ENCODE measurements at regions not wholly inside any gene's neighbourhood (a gene's known extent, or its start where the extent isn't known, plus 50 kb on each side); places are given as distances from the start of the nearest gene placed in this dataset.

GRCh38 chr1:93804412-93804811, 74.6 kb downstream of the DNTTIP2 start:
- ChIA-PET SMC1A (ENCODE audit: uncharacterized antibody, unreplicated experiment) (interaction anchor here (0.6 to 1.8 kb wide), 3 partner anchors 10 to 359 kb away, joined by 3 to 5 read pairs (median 4); no protein-coding TSS in a partner anchor), POLR2A (no interaction called here), RAD21 (ENCODE audit: unreplicated experiment) (no interaction called here), CTCF (interaction anchor here (1.4 kb wide), 1 partner anchor 175 kb away, joined by 6 read pairs; no protein-coding TSS in a partner anchor)
- no peaks in the 10 kb centered on the region for H3K36me3 ChIP-seq (ENCODE audit: control insufficient read depth in 2 of 2, insufficient read depth in 2 of 2, low read length in 1 of 2)
- no peak overlapping the region for H3K4me3 ChIP-seq
- H3K27me3 ChIP-seq (replicated peaks in 1 of 2; ENCODE audit: control insufficient read depth in 2 of 2, insufficient read depth in 2 of 2, low read length in 1 of 2) = no peaks in the 10 kb centered on the region
- WGBS (ENCODE audit: insufficient coverage, insufficient replicate concordance, low lambda C conversion rate, missing lambda C conversion rate) = 73% methylated on average over 3 of the region's 3 CpGs
- TF ChIP-seq BACH1 (IDR thresholded peaks at IDR 0.05; ENCODE audit: borderline replicate concordance) (no peak), KLF5 (IDR thresholded peaks at IDR 0.05; ENCODE audit: partially characterized antibody) (no peak), RAD21 (IDR thresholded peaks at IDR 0.05; ENCODE audit: insufficient read depth, low read depth, low read length) (no peak), ZSCAN29 (IDR thresholded peaks at IDR 0.05) (no peak), RCOR1 (conservative IDR thresholded peaks at IDR 0.05; ENCODE audit: low read depth, low read length) (no peak), SIX5 (IDR thresholded peaks at IDR 0.05; ENCODE audit: low read depth, low read length, severe bottlenecking) (no peak), SIN3A (IDR thresholded peaks at IDR 0.05; ENCODE audit: low read depth, low read length) (no peak), TBL1XR1 (IDR thresholded peaks at IDR 0.05; ENCODE audit: low read depth, low read length) (no peak), ZZZ3 (IDR thresholded peaks at IDR 0.05; ENCODE audit: control insufficient read depth, insufficient read length, low read depth) (no peak), NRF1 (conservative IDR thresholded peaks at IDR 0.05; ENCODE audit: low read depth, low read length) (no peak), EZH2 (IDR thresholded peaks at IDR 0.05; ENCODE audit: borderline replicate concordance, control insufficient read depth, low read depth, low read length) (no peak), CREB1 (IDR thresholded peaks at IDR 0.05; ENCODE audit: low read depth) (no peak), NR2C2 (IDR thresholded peaks at IDR 0.05; ENCODE audit: borderline replicate concordance, control insufficient read depth, insufficient read length, low read depth) (no peak), STAT1 (conservative IDR thresholded peaks at IDR 0.05) (no peak), MTA3 (IDR thresholded peaks at IDR 0.05; ENCODE audit: borderline replicate concordance, low read length) (no peak), ZBTB11 (CRISPR knock-in tag; IDR thresholded peaks at IDR 0.05) (no peak)
- TF ChIP-seq, protein P1, sequence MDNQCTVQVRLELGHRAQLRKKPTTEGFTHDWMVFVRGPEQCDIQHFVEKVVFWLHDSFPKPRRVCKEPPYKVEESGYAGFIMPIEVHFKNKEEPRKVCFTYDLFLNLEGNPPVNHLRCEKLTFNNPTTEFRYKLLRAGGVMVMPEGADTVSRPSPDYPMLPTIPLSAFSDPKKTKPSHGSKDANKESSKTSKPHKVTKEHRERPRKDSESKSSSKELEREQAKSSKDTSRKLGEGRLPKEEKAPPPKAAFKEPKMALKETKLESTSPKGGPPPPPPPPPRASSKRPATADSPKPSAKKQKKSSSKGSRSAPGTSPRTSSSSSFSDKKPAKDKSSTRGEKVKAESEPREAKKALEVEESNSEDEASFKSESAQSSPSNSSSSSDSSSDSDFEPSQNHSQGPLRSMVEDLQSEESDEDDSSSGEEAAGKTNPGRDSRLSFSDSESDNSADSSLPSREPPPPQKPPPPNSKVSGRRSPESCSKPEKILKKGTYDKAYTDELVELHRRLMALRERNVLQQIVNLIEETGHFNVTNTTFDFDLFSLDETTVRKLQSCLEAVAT (IDR thresholded peaks at IDR 0.05) = no peak
- FAIRE-seq (no peak), ATAC-seq (no peak), DNase-seq (ENCODE audit: low read depth, low spot score) (no peak)
- no peak overlapping the region for H3K4me2 ChIP-seq (ENCODE audit: control insufficient read depth, insufficient read depth)
- in situ Hi-C loops (cut with MboI) = no loop called here
- no peak overlapping the region for H3K9ac ChIP-seq (ENCODE audit: control insufficient read depth, insufficient read depth, low read length)
- intact Hi-C loops (cut with micrococcal nuclease; ENCODE audit: unreplicated experiment) = no loop called here
- H4K20me1 ChIP-seq (ENCODE audit: control insufficient read depth, insufficient read depth) = no peaks in the 10 kb centered on the region
- H3K9me3 ChIP-seq (replicated peaks; ENCODE audit: control insufficient read depth, insufficient read depth, low read length) = no peaks in the 10 kb centered on the region
- BruUV-seq (replicated peaks) = no TSS peak
- no peak overlapping the region for H3K27ac ChIP-seq (ENCODE audit: control insufficient read depth, insufficient read depth)
- H2AFZ ChIP-seq (ENCODE audit: control insufficient read depth, low read depth, low read length) = no peak overlapping the region
- no peaks in the 10 kb centered on the region for H3K4me1 ChIP-seq (ENCODE audit: control insufficient read depth, insufficient read depth, low read length)
- no peaks in the 10 kb centered on the region for H3K79me2 ChIP-seq (ENCODE audit: control insufficient read depth, insufficient read depth, low read length)

Data from GM12878 (cell line).